Common myeloid progenitor, CD34-positive (primary cell): ENCODE measurements at regions not wholly inside any gene's neighbourhood (a gene's known extent, or its start where the extent isn't known, plus 50 kb on each side); places are given as distances from the start of the nearest gene placed in this dataset.
A peak's percentile ranks its signal among the peaks of the same experiment; 100 is the strongest.

Experiments used
- CTCF ChIA-PET: fragments of 350-600 bp; sonication (Branson Sonifier 250); formaldehyde crosslinking; loops from one replicate; lab custom pipeline; 2021; ENCODE audit warnings: antibody characterized with exemption; lab: Charles Lee
- POLR2A ChIA-PET: fragments of 350-600 bp; sonication (Branson Sonifier 250); formaldehyde crosslinking; loops from one replicate; lab custom pipeline; 2021; ENCODE audit warnings: antibody characterized with exemption; lab: Charles Lee
- DNase-seq, 3 donors: peaks; one replicate each; pipeline versions ENCODE4 v3.0.0 to v3.0.0-alpha.2; 2013
- H3K27ac ChIP-seq, 2 experiments: 1 replicate in 1 of 2; 2 replicates in 1 of 2; pipeline ENCODE4 v1.7.0; 2013; ENCODE audit warnings: inconsistent platforms in 2 of 2, low read length in 2 of 2, mild to moderate bottlenecking in 2 of 2, low read depth in 1 of 2, moderate library complexity in 1 of 2; ENCODE audit not compliant: severe bottlenecking in 2 of 2, insufficient read depth in 1 of 2, poor library complexity in 1 of 2
- H3K27me3 ChIP-seq, 5 experiments: replicated peaks in 2 of 5; 1 replicate in 3 of 5; 2 replicates in 2 of 5; pipeline versions ENCODE4 v1.6.1 to v1.7.0; 2013; ENCODE audit warnings: low read length in 4 of 5, mild to moderate bottlenecking in 2 of 5, moderate library complexity in 2 of 5, inconsistent platforms in 1 of 5; ENCODE audit not compliant: insufficient read depth in 5 of 5, control insufficient read depth in 4 of 5
- H3K36me3 ChIP-seq, 4 experiments: 1 replicate in 2 of 4; 2 replicates in 2 of 4; pipeline versions ENCODE4 v1.6.1 to v1.7.0; 2013; ENCODE audit warnings: low read length in 3 of 4, control low read depth in 1 of 4, mild to moderate bottlenecking in 1 of 4; ENCODE audit not compliant: control insufficient read depth in 4 of 4, insufficient read depth in 4 of 4
- H3K4me1 ChIP-seq, 4 experiments: 1 replicate in 3 of 4; 2 replicates in 1 of 4; pipeline versions ENCODE4 v1.6.1 to v1.7.1; 2013; ENCODE audit warnings: low read length in 3 of 4, mild to moderate bottlenecking in 3 of 4, control low read depth in 1 of 4, inconsistent platforms in 1 of 4, moderate library complexity in 1 of 4; ENCODE audit not compliant: control insufficient read depth in 4 of 4, insufficient read depth in 4 of 4; ENCODE audit errors: control extremely low read depth in 1 of 4
- H3K4me3 ChIP-seq, 7 experiments: 1 replicate in 4 of 7; 2 replicates in 3 of 7; pipeline versions ENCODE4 v1.5.1 to v1.7.0; 2013; ENCODE audit warnings: mild to moderate bottlenecking in 7 of 7, low read length in 6 of 7, moderate library complexity in 6 of 7, inconsistent platforms in 2 of 7, low read depth in 2 of 7, control low read depth in 1 of 7; ENCODE audit not compliant: insufficient read depth in 4 of 7, control insufficient read depth in 1 of 7; ENCODE audit errors: extremely low read depth in 1 of 7
- H3K9me3 ChIP-seq, 5 experiments: 1 replicate in 4 of 5; 2 replicates in 1 of 5; pipeline versions ENCODE4 v1.6.1 to v1.7.1; 2013; ENCODE audit warnings: low read length in 4 of 5, mild to moderate bottlenecking in 2 of 5, inconsistent platforms in 1 of 5, low read depth in 1 of 5, moderate library complexity in 1 of 5; ENCODE audit not compliant: control insufficient read depth in 4 of 5, insufficient read depth in 2 of 5; ENCODE audit errors: control extremely low read depth in 1 of 5
- WGBS: methylation state at CpG from one replicate; pipeline ENCODE4 v1.1.5; 2013; ENCODE audit not compliant: insufficient coverage; 5-methylcytosine and 5-hydroxymethylcytosine counted together

DNA sequence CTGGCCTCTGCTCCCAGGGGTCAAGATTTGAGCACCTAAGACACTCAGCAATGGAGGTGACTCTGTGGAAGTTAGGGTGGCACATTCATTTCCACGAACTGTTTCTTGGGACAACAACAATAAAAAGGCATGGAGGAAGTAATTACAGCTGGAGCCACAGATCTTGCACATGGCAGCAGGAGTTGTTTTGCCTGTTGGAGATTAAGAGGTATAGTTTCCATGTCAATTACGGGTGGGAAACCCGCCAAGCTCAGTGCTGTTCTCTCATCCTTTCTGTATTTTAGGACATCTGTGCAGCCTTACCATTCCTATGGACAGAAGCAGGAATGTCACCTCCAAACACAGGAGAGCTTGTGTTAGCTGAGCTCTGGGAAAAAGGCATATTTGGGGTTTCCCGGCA is 201.2 kb downstream of the SNX10 start:
- H3K27ac ChIP-seq, result no peak overlapping the region
- ChIA-PET CTCF (interaction anchor here (1.1 to 3.2 kb wide), 5 partner anchors 8 to 71 kb away, joined by 3 to 11 read pairs (median 5); no protein-coding TSS in a partner anchor), POLR2A (interaction anchor here (1.1 kb wide), 1 partner anchor 103 kb away, joined by 3 read pairs; no protein-coding TSS in a partner anchor)
- DNase-seq, result no peak
- 73% methylated on average over 3 of the region's 4 CpGs for WGBS
- peaks cover 0 to 2% (median 0%) of the 10 kb centered on the region in 4 experiments for H3K36me3 ChIP-seq
- no peaks in the 10 kb centered on the region for H3K27me3 ChIP-seq
- H3K4me3 ChIP-seq, result no peak overlapping the region
- H3K4me1 ChIP-seq, result no peaks in the 10 kb centered on the region
- H3K9me3 ChIP-seq, result no peaks in the 10 kb centered on the region

DNA sequence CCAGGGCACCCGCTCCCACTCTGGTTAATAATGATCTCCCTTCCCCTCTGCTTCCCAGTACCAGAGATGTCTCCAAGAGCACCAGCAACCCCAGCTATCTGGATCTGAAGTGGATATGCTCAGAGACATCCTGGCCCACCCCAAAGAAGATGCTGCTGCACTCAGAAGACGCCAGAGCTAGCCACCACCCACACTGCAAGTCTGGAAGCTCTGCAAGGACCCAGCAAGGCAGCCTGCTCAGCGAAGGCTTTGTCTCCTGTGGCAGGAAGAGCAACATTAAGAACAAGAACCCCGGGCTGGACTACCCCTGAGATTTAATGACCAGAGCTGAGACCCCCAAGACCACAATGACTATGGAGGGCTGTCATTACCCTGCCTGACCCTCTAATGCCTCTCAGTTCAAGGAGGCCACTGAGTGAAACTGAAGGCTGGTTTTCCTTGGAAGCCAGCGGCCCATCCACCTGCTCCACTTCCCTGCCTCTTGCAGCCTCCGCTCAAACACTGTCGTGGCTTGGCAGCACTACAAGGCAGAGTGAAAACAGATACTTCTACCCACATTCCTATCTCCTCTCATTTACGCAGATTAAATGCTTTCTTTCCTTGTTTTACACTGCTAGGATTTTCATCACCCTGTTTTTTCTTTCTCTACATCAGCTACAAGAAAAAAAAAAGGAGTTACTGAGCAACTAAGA is 202.2 kb downstream of the SNX10 start:
- ChIA-PET CTCF (interaction anchor here (1.1 kb wide), 1 partner anchor 72 kb away, joined by 3 read pairs; no protein-coding TSS in a partner anchor), POLR2A (no interaction called here)
- H3K9me3 ChIP-seq, result no peaks in the 10 kb centered on the region
- H3K4me3 ChIP-seq, result no peak overlapping the region
- H3K27ac ChIP-seq, result no peak overlapping the region
- H3K27me3 ChIP-seq, result no peaks in the 10 kb centered on the region
- H3K36me3 ChIP-seq, result peaks cover 0 to 2% (median 0%) of the 10 kb centered on the region in 4 experiments
- WGBS, result 98% methylated on average over 7 of the region's 8 CpGs
- no peak for DNase-seq
- no peaks in the 10 kb centered on the region for H3K4me1 ChIP-seq

- H3K4me3 ChIP-seq, result no peak overlapping the region
- peaks cover 0 to 2% (median 0%) of the 10 kb centered on the region in 4 experiments for H3K36me3 ChIP-seq
- H3K9me3 ChIP-seq, result peaks cover 0 to under 1% (median 0%) of the 10 kb centered on the region in 5 experiments
- no peaks in the 10 kb centered on the region for H3K4me1 ChIP-seq
- ChIA-PET POLR2A (no interaction called here), CTCF (interaction anchor here (0.6 to 1.4 kb wide), 5 partner anchors 8 to 118 kb away, joined by 3 to 5 read pairs (median 3); no protein-coding TSS in a partner anchor)
- H3K27me3 ChIP-seq, result no peaks in the 10 kb centered on the region
- DNase-seq, result no peak
- H3K27ac ChIP-seq, result no peak overlapping the region
- 90% methylated on average over 2 of the region's 2 CpGs for WGBS
Observed at GRCh38 chr7:26495569-26495968, 203.9 kb downstream of the SNX10 start.

- Histone ChIP-seq H3K36me3 (peaks cover 0 to 2% (median 0%) of the 10 kb centered on the region in 4 experiments), H3K9me3 (peaks cover 0 to 3% (median 0%) of the 10 kb centered on the region in 5 experiments), H3K4me1 (peaks cover 0 to 5% (median 0%) of the 10 kb centered on the region in 4 experiments), H3K27me3 (no peaks in the 10 kb centered on the region), H3K4me3 (no peak overlapping the region), H3K27ac (no peak overlapping the region)
- WGBS, result 98% methylated on average over 9 of the region's 12 CpGs
- CTCF ChIA-PET, result interaction anchor here (1.0 kb wide), 1 partner anchor 133 kb away, joined by 3 read pairs; no protein-coding TSS in a partner anchor
- DNase-seq, result no peak
- POLR2A ChIA-PET, result no interaction called here
Observed at GRCh38 chr7:26497801-26498596, 206.3 kb downstream of the SNX10 start.

DNA sequence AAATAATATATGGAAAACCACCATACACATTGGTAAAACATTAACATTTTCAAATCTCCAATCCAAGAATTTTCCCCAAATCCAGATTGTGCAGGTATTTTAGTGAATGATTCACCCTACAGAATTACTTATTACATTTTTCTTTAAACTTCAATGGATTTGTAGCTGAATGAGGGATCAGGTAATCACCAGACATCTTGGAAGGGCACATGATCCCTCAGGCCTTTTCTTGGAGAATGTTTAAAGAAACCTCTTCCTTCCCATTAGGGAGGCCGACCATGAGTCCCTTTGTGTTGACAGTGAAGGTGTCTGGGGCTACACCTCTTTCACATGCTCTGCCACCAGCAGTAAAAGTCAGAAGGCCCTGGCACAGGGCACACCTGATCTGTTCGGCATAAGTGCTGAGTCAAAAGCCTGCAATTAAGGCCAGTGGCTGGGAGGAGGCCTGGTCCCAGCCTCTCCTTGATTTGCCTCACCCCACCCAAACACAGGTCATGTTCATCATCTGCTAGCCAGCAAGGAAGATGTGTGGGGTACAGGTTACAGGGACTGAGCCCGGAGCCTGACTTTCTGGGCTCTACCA is 207.7 kb downstream of the SNX10 start:
- 100% methylated on average over 1 of the region's 3 CpGs for WGBS
- Histone ChIP-seq H3K27ac (no peak overlapping the region), H3K27me3 (no peaks in the 10 kb centered on the region), H3K4me3 (no peak overlapping the region), H3K9me3 (peaks cover 0 to 3% (median 0%) of the 10 kb centered on the region in 5 experiments), H3K36me3 (peaks cover 0 to 2% (median 0%) of the 10 kb centered on the region in 4 experiments), H3K4me1 (peaks cover 0 to 17% (median 4%) of the 10 kb centered on the region in 4 experiments)
- POLR2A ChIA-PET, result no interaction called here
- no peak for DNase-seq
- CTCF ChIA-PET, result no interaction called here

GRCh38 chr7:26500749-26501352 is 209.2 kb downstream of the SNX10 start:
- ChIA-PET CTCF (interaction anchor here (0.6 to 1.7 kb wide), 9 partner anchors 10 to 608 kb away, joined by 3 to 11 read pairs (median 3); no protein-coding TSS in a partner anchor), POLR2A (no interaction called here)
- DNase-seq, result peak; percentile 62 to 78 (median 77)
- Histone ChIP-seq H3K9me3 (peaks cover 0 to 5% (median 0%) of the 10 kb centered on the region in 5 experiments), H3K36me3 (no peaks in the 10 kb centered on the region), H3K4me1 (peaks cover 0 to 23% (median 6%) of the 10 kb centered on the region in 4 experiments), H3K4me3 (no peak overlapping the region), H3K27me3 (no peaks in the 10 kb centered on the region), H3K27ac (no peak overlapping the region)
- 86% methylated on average over 1 of the region's 6 CpGs for WGBS
